D721Med (cell line): ENCODE measurements at regions not wholly inside any gene's neighbourhood (a gene's known extent, or its start where the extent isn't known, plus 50 kb on each side); places are given as distances from the start of the nearest gene placed in this dataset.
"Not testable (repeated sequence)": the region's sequence is repeated elsewhere in the genome, so short reads cannot be mapped to it uniquely, and the experiment has no call there.

Source experiments
- DNase-seq: peaks from one replicate; pipeline ENCODE4 v3.0.0; 2011; ENCODE audit warnings: low spot score; ENCODE audit not compliant: insufficient read length
- FAIRE-seq: peaks from 2 replicates; lab custom pipeline; 2011; peaks lifted over from hg19 to GRCh38; lab: Jason Lieb, UNC
- CTCF ChIP-seq: IDR thresholded peaks from 2 replicates; pipeline ENCODE4 v1.5.1; 2012; ENCODE audit warnings: mild to moderate bottlenecking, control low read depth; ENCODE audit not compliant: insufficient read depth; ENCODE audit errors: missing control alignments

- FAIRE-seq (no peak), DNase-seq (no peak)
- TF ChIP-seq CTCF, result no peak
Measured at GRCh38 chr4:171266671-171267070, 546.5 kb upstream of the GALNTL6 start.

- no peak for DNase-seq
- no peak for TF ChIP-seq CTCF
- no peak for FAIRE-seq
Measured at GRCh38 chr4:171265190-171265818, 547.9 kb upstream of the GALNTL6 start.

- no peak for DNase-seq
- FAIRE-seq, result no peak
- no peak for TF ChIP-seq CTCF
Measured at GRCh38 chr4:171256223-171256622, 557.0 kb upstream of the GALNTL6 start.

GRCh38 chr4:171246948-171247347 is 566.3 kb upstream of the GALNTL6 start:
- DNase-seq, result no peak
- no peak for FAIRE-seq
- no peak for TF ChIP-seq CTCF

GRCh38 chr4:171242831-171243230 is 570.4 kb upstream of the GALNTL6 start:
- FAIRE-seq (no peak), DNase-seq (no peak)
- no peak for TF ChIP-seq CTCF

GRCh38 chr4:171239196-171239595 is 574.0 kb upstream of the GALNTL6 start:
- TF ChIP-seq CTCF, result no peak
- FAIRE-seq (no peak), DNase-seq (no peak)

GRCh38 chr4:171235521-171235920 is 577.7 kb upstream of the GALNTL6 start:
- FAIRE-seq (no peak), DNase-seq (no peak)
- no peak for TF ChIP-seq CTCF

GRCh38 chr4:171229354-171229753 is 583.9 kb upstream of the GALNTL6 start:
- not testable (repeated sequence) for DNase-seq, FAIRE-seq
